ENCODE measurements at regions not wholly inside any gene's neighbourhood (a gene's known extent, or its start where the extent isn't known, plus 50 kb on each side); places are given as distances from the start of the nearest gene placed in this dataset.

- Histone ChIP-seq H3K79me2 (ENCODE audit: insufficient read depth, low read length) (no peaks in the 10 kb centered on the region), H4K20me1 (ENCODE audit: insufficient read depth) (no peaks in the 10 kb centered on the region), H3K9ac (ENCODE audit: low read length) (no peak overlapping the region), H3K27ac (ENCODE audit: low read depth, low read length) (no peak overlapping the region), H3K9me3 (ENCODE audit: control insufficient read depth in 1 of 2, insufficient read depth in 1 of 2, low read depth in 1 of 2, low read length in 2 of 2) (no peaks in the 10 kb centered on the region), H2AFZ (ENCODE audit: low read depth, low read length, poor library complexity, severe bottlenecking) (no peak overlapping the region), H3K36me3 (ENCODE audit: control insufficient read depth in 1 of 2, insufficient read depth in 2 of 2, low read length in 2 of 2) (no peaks in the 10 kb centered on the region), H3K27me3 (ENCODE audit: insufficient read depth, low read length) (peaks cover 51% of the 10 kb centered on the region), H3K4me1 (ENCODE audit: control insufficient read depth in 1 of 2, insufficient read depth in 2 of 2, low read length in 2 of 2) (no peaks in the 10 kb centered on the region), H3K4me2 (ENCODE audit: low read length) (no peak overlapping the region), H3K4me3 (replicated peaks in 1 of 2; ENCODE audit: low read depth in 1 of 2, low read length in 2 of 2) (no peak overlapping the region), H3K9me2 (ENCODE audit: insufficient read depth) (no peaks in the 10 kb centered on the region)
- intact Hi-C loops (cut with micrococcal nuclease): no loop called here
- ChIA-PET RAD21 (ENCODE audit: low non-redundant PET in 1 of 2, low total read pairs in 2 of 2, uncharacterized antibody in 2 of 2, unreplicated experiment in 2 of 2) (no interaction called here), POLR2A (no interaction called here), CTCF (no interaction called here)
- BruUV-seq (replicated peaks): no TSS peak
- no peak for TF ChIP-seq SP1 (IDR thresholded peaks at IDR 0.05; ENCODE audit: low read depth)
- TF ChIP-seq ELF1 (IDR thresholded peaks at IDR 0.05; ENCODE audit: borderline replicate concordance, low read depth): no peak
- TF ChIP-seq RAD21 (IDR thresholded peaks at IDR 0.05; ENCODE audit: low read depth): no peak
- no peak for TF ChIP-seq REST (IDR thresholded peaks at IDR 0.05; ENCODE audit: low read depth)
- TF ChIP-seq SRF (IDR thresholded peaks at IDR 0.05; ENCODE audit: low read depth): no peak
- TF ChIP-seq TCF7L2 (IDR thresholded peaks at IDR 0.05; ENCODE audit: borderline replicate concordance, extremely low read depth, insufficient read depth, insufficient read length): no peak
- TF ChIP-seq ATF3 (IDR thresholded peaks at IDR 0.05): no peak
- no peak for TF ChIP-seq POLR2A (IDR thresholded peaks at IDR 0.05; ENCODE audit: borderline replicate concordance, extremely low read depth, insufficient read depth, insufficient read length)
- TF ChIP-seq JUND (IDR thresholded peaks at IDR 0.05): no peak
- TF ChIP-seq SIN3A (IDR thresholded peaks at IDR 0.05; ENCODE audit: low read depth): no peak
- no peak for TF ChIP-seq EZH2phosphoT487 (IDR thresholded peaks at IDR 0.05; ENCODE audit: borderline replicate concordance)
- TF ChIP-seq CTCF (IDR thresholded peaks at IDR 0.05 in 2 of 3, conservative IDR thresholded peaks at IDR 0.05 in 1 of 3; ENCODE audit: borderline replicate concordance in 1 of 3, insufficient read depth in 1 of 3, low read depth in 2 of 3, low read length in 2 of 3): no peak
- TF ChIP-seq EZH2 (IDR thresholded peaks at IDR 0.05): no peak
- TF ChIP-seq YY1 (IDR thresholded peaks at IDR 0.05; ENCODE audit: extremely low read depth, insufficient replicate concordance, low read depth, low read length): no peak
- no peak for TF ChIP-seq POLR2AphosphoS5 (IDR thresholded peaks at IDR 0.05; ENCODE audit: low read depth, low read length)
- ATAC-seq: no peak
- no peak for DNase-seq (ENCODE audit: low read depth, low spot score)
Observed at GRCh38 chr21:32887026-32887425, 115.5 kb upstream of the PAXBP1 start.

Data from HCT116 (cell line).